Gastroesophageal sphincter (tissue), 3 donors: ENCODE measurements at regions not wholly inside any gene's neighbourhood (a gene's known extent, or its start where the extent isn't known, plus 50 kb on each side); places are given as distances from the start of the nearest gene placed in this dataset.
"Not testable (repeated sequence)": the region's sequence is repeated elsewhere in the genome, so short reads cannot be mapped to it uniquely, and the experiment has no call there.

Experiments used
- CTCF ChIP-seq, 4 experiments: fragments of 200-600 bp in 2 of 4; fragments of 450-650 bp in 2 of 4; sonication (generic) in 1 of 4; IDR thresholded peaks; one replicate each; pipeline ENCODE4 v1.5.1; 2017 to 2019; ENCODE audit warnings: antibody characterized with exemption in 4 of 4, mild to moderate bottlenecking in 2 of 4, moderate library complexity in 2 of 4
- EP300 ChIP-seq: sonication (generic); formaldehyde crosslinking; IDR thresholded peaks from one replicate; pipeline ENCODE4 v1.6.1; 2017; ENCODE audit warnings: antibody characterized with exemption, mild to moderate bottlenecking
- POLR2A ChIP-seq, 2 donors: fragments of 450-650 bp; IDR thresholded peaks; one replicate each; pipeline ENCODE4 v1.6.1; 2017; ENCODE audit warnings: antibody characterized with exemption in 2 of 2, mild to moderate bottlenecking in 2 of 2, moderate library complexity in 1 of 2
- POLR2AphosphoS5 ChIP-seq: sonication (generic); formaldehyde crosslinking; IDR thresholded peaks from one replicate; pipeline ENCODE4 v1.6.1; 2017; ENCODE audit warnings: antibody characterized with exemption

- TF ChIP-seq CTCF (IDR thresholded peaks at IDR 0.05); POLR2A (IDR thresholded peaks at IDR 0.05); POLR2AphosphoS5; EP300: not testable (repeated sequence)
Observed at GRCh38 chr13:56628886-56629285, 511.8 kb upstream of the PRR20A start.
